Activated CD8-positive, alpha-beta memory T cell treated with anti-CD3 and anti-CD28 coated beads, Interleukin-2, amount 10 ng/mL, durations not matched to agents 7 days and 5 days (primary cell): ENCODE measurements at regions not wholly inside any gene's neighbourhood (a gene's known extent, or its start where the extent isn't known, plus 50 kb on each side); places are given as distances from the start of the nearest gene placed in this dataset.
"Not testable (repeated sequence)": the region's sequence is repeated elsewhere in the genome, so short reads cannot be mapped to it uniquely, and the experiment has no call there.

ENCODE experiments used
- ATAC-seq: fragments of 150-1000 bp; cut with Tn5 transposase; one replicate; pipeline ENCODE4 v1.10.0; 2021; ENCODE audit warnings: moderate library complexity
- CTCF ChIA-PET: fragments of 350-600 bp; sonication (Branson Sonifier 250); formaldehyde crosslinking; loops from one replicate; lab custom pipeline; 2021; ENCODE audit warnings: antibody characterized with exemption; lab: Charles Lee
- DNase-seq: peaks from one replicate; pipeline ENCODE4 v3.0.0-alpha.2; 2020
- H3K27ac Mint-ChIP-seq: one replicate; pipeline ENCODE4 v1.8.0; 2021; ENCODE audit warnings: mild to moderate bottlenecking, mixed read lengths
- H3K27me3 Mint-ChIP-seq: one replicate; pipeline ENCODE4 v1.8.0; 2021; ENCODE audit warnings: mixed read lengths
- H3K36me3 Mint-ChIP-seq: one replicate; pipeline ENCODE4 v1.8.0; 2021; ENCODE audit warnings: mild to moderate bottlenecking, mixed read lengths
- H3K4me1 Mint-ChIP-seq: one replicate; pipeline ENCODE4 v1.8.0; 2021; ENCODE audit warnings: mixed read lengths
- H3K4me3 Mint-ChIP-seq: one replicate; pipeline ENCODE4 v1.8.0; 2021; ENCODE audit warnings: mild to moderate bottlenecking, moderate library complexity, mixed read lengths
- H3K9me3 Mint-ChIP-seq: one replicate; pipeline ENCODE4 v1.8.0; 2022; ENCODE audit warnings: low read depth, mixed read lengths

DNA sequence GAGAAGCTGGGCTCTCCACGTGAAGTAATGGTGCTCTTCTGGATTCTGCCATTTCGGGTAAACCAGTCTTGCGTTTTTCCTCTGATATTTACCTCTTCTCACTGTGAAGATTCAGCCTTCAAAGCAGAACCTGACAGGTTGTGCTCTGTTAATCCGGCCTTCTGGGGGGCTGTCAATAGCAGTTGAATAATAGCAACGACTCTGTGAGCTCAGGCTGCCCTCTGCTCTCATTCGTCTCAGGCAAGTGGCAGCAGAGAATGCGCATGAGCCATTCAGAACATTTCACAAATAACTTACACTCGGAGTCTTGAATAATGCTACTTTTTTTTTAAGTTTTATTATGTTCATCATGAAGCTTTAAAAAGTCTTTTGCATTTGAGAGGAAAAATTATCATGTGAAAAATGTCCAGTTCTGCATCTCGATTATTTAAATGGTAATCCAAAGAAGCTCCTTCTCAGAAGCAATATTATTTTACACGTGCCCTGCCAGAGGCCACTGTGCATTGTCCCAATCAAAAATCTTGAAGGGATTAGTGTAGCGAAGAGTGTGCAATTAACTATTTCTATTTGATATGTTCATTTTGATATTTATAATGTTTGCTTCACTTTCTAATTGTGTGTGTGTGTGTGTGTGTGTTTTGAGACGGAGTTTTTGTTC, 354.2 kb upstream of the FAT1 start:
- no peak overlapping the region for H3K4me3 Mint-ChIP-seq
- CTCF ChIA-PET, result no interaction called here
- H3K27ac Mint-ChIP-seq, result no peak overlapping the region
- no peaks in the 10 kb centered on the region for H3K4me1 Mint-ChIP-seq
- no peaks in the 10 kb centered on the region for H3K36me3 Mint-ChIP-seq
- DNase-seq (no peak), ATAC-seq (no peak)
- no peaks in the 10 kb centered on the region for H3K27me3 Mint-ChIP-seq
- peaks cover 5% of the 10 kb centered on the region for H3K9me3 Mint-ChIP-seq

GRCh38 chr4:187084701-187085100, 361.0 kb upstream of the FAT1 start:
- CTCF ChIA-PET, result no interaction called here
- H3K4me3 Mint-ChIP-seq, result no peak overlapping the region
- DNase-seq (no peak), ATAC-seq (no peak)
- no peaks in the 10 kb centered on the region for H3K4me1 Mint-ChIP-seq
- H3K9me3 Mint-ChIP-seq, result no peaks in the 10 kb centered on the region
- H3K36me3 Mint-ChIP-seq, result no peaks in the 10 kb centered on the region
- H3K27me3 Mint-ChIP-seq, result no peaks in the 10 kb centered on the region
- no peak overlapping the region for H3K27ac Mint-ChIP-seq

GRCh38 chr4:187085339-187085738, 361.7 kb upstream of the FAT1 start:
- no peaks in the 10 kb centered on the region for H3K36me3 Mint-ChIP-seq
- H3K9me3 Mint-ChIP-seq, result no peaks in the 10 kb centered on the region
- ATAC-seq, result no peak
- CTCF ChIA-PET, result no interaction called here
- H3K27ac Mint-ChIP-seq, result no peak overlapping the region
- DNase-seq, result no peak
- no peak overlapping the region for H3K4me3 Mint-ChIP-seq
- no peaks in the 10 kb centered on the region for H3K27me3 Mint-ChIP-seq
- H3K4me1 Mint-ChIP-seq, result no peaks in the 10 kb centered on the region

DNA sequence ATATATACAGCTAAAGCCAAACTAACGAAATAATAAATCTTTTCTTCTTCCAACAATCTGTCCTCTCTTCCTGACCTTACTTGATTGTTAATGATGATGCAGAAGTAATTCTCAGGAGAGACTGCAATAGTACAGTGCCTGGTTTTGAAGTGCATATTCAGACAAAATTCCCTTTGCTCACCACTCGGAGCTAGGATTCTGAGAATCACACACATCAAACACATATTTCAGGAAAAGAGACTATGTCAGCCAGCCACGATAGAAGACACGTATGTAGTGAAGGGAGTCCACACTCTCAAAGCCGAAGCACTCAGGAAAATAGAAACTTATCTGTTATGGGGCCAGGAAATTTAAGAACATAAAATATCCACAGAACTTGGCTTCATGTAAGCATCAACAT, 362.5 kb upstream of the FAT1 start:
- CTCF ChIA-PET, result no interaction called here
- Mint-ChIP-seq H3K27me3 (no peaks in the 10 kb centered on the region), H3K27ac (no peak overlapping the region), H3K4me1 (no peaks in the 10 kb centered on the region), H3K4me3 (no peak overlapping the region), H3K36me3 (no peaks in the 10 kb centered on the region), H3K9me3 (no peaks in the 10 kb centered on the region)
- ATAC-seq, result no peak
- DNase-seq, result no peak

GRCh38 chr4:187088070-187088799, 364.6 kb upstream of the FAT1 start:
- CTCF ChIA-PET, result no interaction called here
- H3K9me3 Mint-ChIP-seq, result no peaks in the 10 kb centered on the region
- H3K4me3 Mint-ChIP-seq, result no peak overlapping the region
- no peaks in the 10 kb centered on the region for H3K27me3 Mint-ChIP-seq
- no peaks in the 10 kb centered on the region for H3K36me3 Mint-ChIP-seq
- no peak overlapping the region for H3K27ac Mint-ChIP-seq
- DNase-seq (no peak), ATAC-seq (no peak)
- no peaks in the 10 kb centered on the region for H3K4me1 Mint-ChIP-seq

DNA sequence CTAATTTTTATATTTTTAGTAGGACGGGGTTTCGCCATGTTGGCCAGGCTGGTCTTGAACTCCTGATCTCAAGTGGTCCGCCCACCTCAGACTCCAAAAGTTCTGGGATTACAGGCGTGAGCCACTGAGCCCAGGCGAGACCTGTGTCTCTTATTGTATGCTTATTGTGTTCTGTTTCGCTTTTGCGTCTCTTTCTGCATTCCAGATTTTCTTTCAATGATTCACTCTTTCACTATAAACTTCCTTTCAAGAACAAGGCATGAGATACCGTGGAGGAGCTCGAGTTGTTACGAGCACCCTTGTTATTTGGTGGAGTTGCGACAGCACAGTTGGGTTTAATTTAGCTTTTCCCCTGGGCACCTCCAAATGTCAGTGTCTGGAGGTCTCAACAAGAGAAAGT, 366.7 kb upstream of the FAT1 start:
- H3K4me1 Mint-ChIP-seq, result no peaks in the 10 kb centered on the region
- no peak overlapping the region for H3K27ac Mint-ChIP-seq
- ATAC-seq (no peak), DNase-seq (no peak)
- H3K27me3 Mint-ChIP-seq, result no peaks in the 10 kb centered on the region
- H3K36me3 Mint-ChIP-seq, result no peaks in the 10 kb centered on the region
- H3K4me3 Mint-ChIP-seq, result no peak overlapping the region
- CTCF ChIA-PET, result no interaction called here
- no peaks in the 10 kb centered on the region for H3K9me3 Mint-ChIP-seq

GRCh38 chr4:187090832-187091231, 367.2 kb upstream of the FAT1 start:
- H3K27me3 Mint-ChIP-seq, H3K4me1 Mint-ChIP-seq, DNase-seq, CTCF ChIA-PET, ATAC-seq, H3K36me3 Mint-ChIP-seq, H3K27ac Mint-ChIP-seq, H3K9me3 Mint-ChIP-seq, H3K4me3 Mint-ChIP-seq: not testable (repeated sequence)

- H3K36me3 Mint-ChIP-seq, result no peaks in the 10 kb centered on the region
- DNase-seq, result no peak
- no peaks in the 10 kb centered on the region for H3K4me1 Mint-ChIP-seq
- H3K4me3 Mint-ChIP-seq, result no peak overlapping the region
- peaks cover 4% of the 10 kb centered on the region for H3K9me3 Mint-ChIP-seq
- no peak for ATAC-seq
- H3K27ac Mint-ChIP-seq, result no peak overlapping the region
- CTCF ChIA-PET, result no interaction called here
- no peaks in the 10 kb centered on the region for H3K27me3 Mint-ChIP-seq
Observed at GRCh38 chr4:187094144-187094543, 370.5 kb upstream of the FAT1 start.

DNA sequence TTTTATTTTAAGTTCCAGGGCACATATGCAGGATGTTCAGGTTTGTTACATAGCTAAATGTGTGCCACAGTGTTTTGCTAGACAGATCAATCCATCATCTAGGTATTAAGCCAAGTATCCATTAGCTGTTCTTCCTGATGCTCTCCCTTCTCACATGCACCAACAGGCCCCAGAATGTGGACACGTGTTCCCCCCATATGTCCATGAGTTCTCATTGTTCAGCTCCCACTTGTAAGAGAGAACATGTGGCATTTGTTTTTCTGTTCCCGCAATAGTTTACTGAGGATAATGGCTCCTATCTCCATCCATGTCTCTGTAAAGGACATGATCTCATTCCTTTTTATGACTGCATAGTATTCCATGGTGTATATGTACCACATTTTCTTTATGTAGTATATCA, 374.8 kb upstream of the FAT1 start:
- Mint-ChIP-seq H3K4me1 (no peaks in the 10 kb centered on the region), H3K9me3 (peaks cover 6% of the 10 kb centered on the region), H3K27me3 (no peaks in the 10 kb centered on the region), H3K27ac (no peak overlapping the region), H3K36me3 (no peaks in the 10 kb centered on the region), H3K4me3 (no peak overlapping the region)
- CTCF ChIA-PET, result no interaction called here
- ATAC-seq, result no peak
- no peak for DNase-seq

DNA sequence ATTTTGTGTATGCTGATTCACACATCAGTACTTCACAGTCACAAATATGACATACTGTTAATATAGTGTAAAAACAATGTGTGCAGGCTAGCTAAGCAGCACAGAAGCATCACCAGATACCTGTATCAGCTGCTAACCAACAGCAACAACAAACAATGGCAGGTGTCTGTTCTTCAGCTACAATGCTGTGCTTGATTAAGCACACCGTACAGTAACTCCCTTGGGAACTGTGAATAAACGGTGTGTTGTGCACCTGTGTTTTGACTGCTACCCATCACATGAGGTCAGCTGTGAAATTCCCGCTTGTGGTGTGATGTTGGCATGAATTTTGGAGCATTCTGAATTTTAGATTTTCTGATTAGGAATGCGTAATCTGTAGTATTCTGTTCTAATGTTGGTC, 379.7 kb upstream of the FAT1 start:
- H3K4me3 Mint-ChIP-seq, result no peak overlapping the region

GRCh38 chr4:187108845-187109244, 385.2 kb upstream of the FAT1 start:
- Mint-ChIP-seq H3K9me3 (peaks cover 6% of the 10 kb centered on the region), H3K27ac (no peak overlapping the region), H3K4me1 (no peaks in the 10 kb centered on the region), H3K27me3 (no peaks in the 10 kb centered on the region), H3K4me3 (no peak overlapping the region), H3K36me3 (no peaks in the 10 kb centered on the region)
- DNase-seq (no peak), ATAC-seq (no peak)
- CTCF ChIA-PET, result no interaction called here

More for the DNA sequence above, 379.7 kb upstream of the FAT1 start:
- H3K9me3 Mint-ChIP-seq, result peaks cover 8% of the 10 kb centered on the region
- no peaks in the 10 kb centered on the region for H3K27me3 Mint-ChIP-seq
- DNase-seq (no peak), ATAC-seq (no peak)
- CTCF ChIA-PET, result no interaction called here
- H3K27ac Mint-ChIP-seq, result no peak overlapping the region
- no peaks in the 10 kb centered on the region for H3K36me3 Mint-ChIP-seq
- no peaks in the 10 kb centered on the region for H3K4me1 Mint-ChIP-seq

GRCh38 chr4:187109636-187110035, 386.0 kb upstream of the FAT1 start:
- H3K27ac Mint-ChIP-seq, result no peak overlapping the region
- H3K4me1 Mint-ChIP-seq, result no peaks in the 10 kb centered on the region
- peaks cover 6% of the 10 kb centered on the region for H3K9me3 Mint-ChIP-seq
- ATAC-seq, result no peak
- no peaks in the 10 kb centered on the region for H3K27me3 Mint-ChIP-seq
- CTCF ChIA-PET, result no interaction called here
- no peaks in the 10 kb centered on the region for H3K36me3 Mint-ChIP-seq
- H3K4me3 Mint-ChIP-seq, result no peak overlapping the region
- no peak for DNase-seq

DNA sequence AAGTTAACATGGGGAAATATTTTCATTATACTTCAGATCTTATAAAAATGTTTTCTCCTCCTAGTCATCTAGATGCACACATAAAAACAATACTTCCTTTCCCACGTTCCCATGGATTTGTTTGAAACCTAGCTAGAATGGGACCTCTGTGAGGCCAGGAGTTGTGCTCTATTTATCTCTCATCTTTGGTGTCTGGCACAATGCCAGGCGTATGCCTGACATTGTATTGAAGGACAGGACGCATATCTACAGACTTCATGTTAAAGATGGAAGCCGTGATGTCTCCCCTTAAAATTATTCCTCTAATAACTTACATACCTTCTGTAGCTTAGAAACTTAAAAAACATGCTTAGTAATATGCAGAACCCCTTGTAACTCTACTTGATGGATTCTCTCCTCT, 394.5 kb upstream of the FAT1 start:
- no peaks in the 10 kb centered on the region for H3K4me1 Mint-ChIP-seq
- H3K36me3 Mint-ChIP-seq, result no peaks in the 10 kb centered on the region

GRCh38 chr4:187118602-187119120, 395.0 kb upstream of the FAT1 start:
- DNase-seq (no peak), ATAC-seq (no peak)
- Mint-ChIP-seq H3K36me3 (no peaks in the 10 kb centered on the region), H3K27me3 (no peaks in the 10 kb centered on the region), H3K4me1 (no peaks in the 10 kb centered on the region), H3K27ac (no peak overlapping the region), H3K4me3 (no peak overlapping the region), H3K9me3 (peaks cover 2% of the 10 kb centered on the region)
- CTCF ChIA-PET, result no interaction called here

More for the DNA sequence above, 394.5 kb upstream of the FAT1 start:
- Mint-ChIP-seq H3K27ac (no peak overlapping the region), H3K27me3 (no peaks in the 10 kb centered on the region), H3K4me3 (no peak overlapping the region), H3K9me3 (peaks cover 4% of the 10 kb centered on the region)
- DNase-seq (no peak), ATAC-seq (no peak)
- CTCF ChIA-PET, result no interaction called here
